Gastrocnemius medialis (tissue), 4 donors: ENCODE measurements at regions not wholly inside any gene's neighbourhood (a gene's known extent, or its start where the extent isn't known, plus 50 kb on each side); places are given as distances from the start of the nearest gene placed in this dataset.
"Not testable (repeated sequence)": the region's sequence is repeated elsewhere in the genome, so short reads cannot be mapped to it uniquely, and the experiment has no call there.

Source experiments
- CTCF ChIP-seq, 5 experiments: fragments of 450-650 bp in 3 of 5; fragments of 200-600 bp in 2 of 5; sonication (generic) in 2 of 5; IDR thresholded peaks in 4 of 5; conservative IDR thresholded peaks in 1 of 5; 1 replicate in 4 of 5; 2 replicates in 1 of 5; pipeline ENCODE4 v1.5.1; 2016 to 2019; ENCODE audit warnings: antibody characterized with exemption in 5 of 5, mild to moderate bottlenecking in 3 of 5, moderate library complexity in 3 of 5
- POLR2A ChIP-seq, 2 donors: fragments of 450-650 bp; IDR thresholded peaks; one replicate each; pipeline ENCODE4 v1.6.1; 2017; ENCODE audit warnings: antibody characterized with exemption in 2 of 2, mild to moderate bottlenecking in 2 of 2, moderate library complexity in 2 of 2

GRCh38 chr14:85830549-85830948 is 300.6 kb downstream of the FLRT2 start:
- not testable (repeated sequence) for TF ChIP-seq CTCF (IDR thresholded peaks at IDR 0.05 in 4 of 5, conservative IDR thresholded peaks at IDR 0.05 in 1 of 5); POLR2A (IDR thresholded peaks at IDR 0.05)
